Panc1 (cell line): ENCODE measurements at regions not wholly inside any gene's neighbourhood (a gene's known extent, or its start where the extent isn't known, plus 50 kb on each side); places are given as distances from the start of the nearest gene placed in this dataset.

Experiments used
- ATAC-seq: fragments of 200-7000 bp; cut with Tn5 transposase; 2 replicates; pipeline ENCODE4 v1.9.1; 2020; ENCODE audit warnings: mild to moderate bottlenecking, moderate library complexity
- BruUV-seq: library from RNA; stranded (reverse); fragments of 400-500 nt; replicated peaks from 2 replicates; lab custom pipeline; 2021; lab: Mats Ljungman, UMichigan
- CTCF ChIA-PET: fragments of 300-600 bp; sonication (Branson Sonifier 250); formaldehyde crosslinking; loops from one replicate; lab custom pipeline; 2022; ENCODE audit warnings: antibody characterized with exemption; lab: Charles Lee
- POLR2A ChIA-PET: fragments of 300-600 bp; sonication (Branson Sonifier 250); formaldehyde crosslinking; loops from one replicate; lab custom pipeline; 2022; ENCODE audit warnings: antibody characterized with exemption; lab: Charles Lee
- DNase-seq: peaks from one replicate; pipeline ENCODE4 v3.0.0-alpha.2; 2010; ENCODE audit warnings: low read depth, low spot score
- H3K27ac ChIP-seq: 2 replicates; pipeline ENCODE4 v1.5.1; 2011; ENCODE audit warnings: mild to moderate bottlenecking, low read length, inconsistent platforms
- H3K27me3 ChIP-seq: fragments of 200-500 bp; sonication (Bioruptor generic); 2 replicates; pipeline ENCODE4 v1.6.0; 2014; ENCODE audit warnings: low read length, inconsistent platforms; ENCODE audit not compliant: control insufficient read depth, insufficient read depth
- H3K36me3 ChIP-seq: fragments of 200-500 bp; sonication (Bioruptor generic); 2 replicates; pipeline ENCODE4 v1.5.1; 2014; ENCODE audit warnings: inconsistent platforms, mild to moderate bottlenecking, low read length, moderate library complexity; ENCODE audit not compliant: control insufficient read depth, insufficient read depth
- H3K4me1 ChIP-seq: 2 replicates; pipeline ENCODE4 v1.5.1; 2011; ENCODE audit warnings: inconsistent platforms, mild to moderate bottlenecking, low read length, moderate library complexity; ENCODE audit not compliant: control insufficient read depth, insufficient read depth
- H3K4me3 ChIP-seq, 2 experiments: 2 replicates each; pipeline ENCODE4 v1.5.1; 2011 to 2012; ENCODE audit warnings: low read depth in 2 of 2, low read length in 2 of 2, mild to moderate bottlenecking in 2 of 2, inconsistent platforms in 1 of 2, moderate library complexity in 1 of 2
- H3K9me3 ChIP-seq: fragments of 200-500 bp; sonication (Bioruptor generic); 2 replicates; pipeline ENCODE4 v1.5.1; 2014; ENCODE audit warnings: low read depth, mild to moderate bottlenecking, inconsistent platforms, low read length, moderate library complexity; ENCODE audit not compliant: control insufficient read depth, insufficient read depth
- POLR2AphosphoS5 ChIP-seq: IDR thresholded peaks from 2 replicates; pipeline ENCODE4 v1.6.1; 2012; ENCODE audit warnings: mild to moderate bottlenecking, low read depth, low read length, moderate library complexity
- SIN3A ChIP-seq: IDR thresholded peaks from 2 replicates; pipeline ENCODE4 v1.6.1; 2012; ENCODE audit warnings: low read depth, mild to moderate bottlenecking, low read length, moderate library complexity, borderline replicate concordance; ENCODE audit not compliant: insufficient read depth
- TCF7L2 ChIP-seq: IDR thresholded peaks from 2 replicates; pipeline ENCODE4 v1.6.1; 2011; ENCODE audit warnings: mild to moderate bottlenecking, low read depth, low read length, inconsistent platforms
- in situ Hi-C: cut with HindIII; loops from 2 replicates; pipeline ENCODE4 v1.10.0; 2016; ENCODE audit warnings: low sequenced_read_pairs, low pct_unique_long_range_greater_than_20kb
- intact Hi-C: fragments of 100-400 bp; cut with micrococcal nuclease; formaldehyde crosslinking; loops from one replicate; pipeline ENCODE4 v1.10.0; 2022; ENCODE audit not compliant: unreplicated experiment
- TF ChIP-seq, protein P1 (sequence below), 2 experiments: IDR thresholded peaks; 2 replicates each; pipeline ENCODE4 v1.6.1; 2011 to 2012; ENCODE audit warnings: low read depth in 2 of 2, control low read depth in 1 of 2, low read length in 1 of 2, mild to moderate bottlenecking in 1 of 2, moderate library complexity in 1 of 2; ENCODE audit not compliant: insufficient read depth in 1 of 2
- TF ChIP-seq, protein P2 (sequence below): fragments of 450-650 bp; IDR thresholded peaks from 2 replicates; pipeline ENCODE4 v1.5.1; 2017; ENCODE audit warnings: mild to moderate bottlenecking

DNA sequence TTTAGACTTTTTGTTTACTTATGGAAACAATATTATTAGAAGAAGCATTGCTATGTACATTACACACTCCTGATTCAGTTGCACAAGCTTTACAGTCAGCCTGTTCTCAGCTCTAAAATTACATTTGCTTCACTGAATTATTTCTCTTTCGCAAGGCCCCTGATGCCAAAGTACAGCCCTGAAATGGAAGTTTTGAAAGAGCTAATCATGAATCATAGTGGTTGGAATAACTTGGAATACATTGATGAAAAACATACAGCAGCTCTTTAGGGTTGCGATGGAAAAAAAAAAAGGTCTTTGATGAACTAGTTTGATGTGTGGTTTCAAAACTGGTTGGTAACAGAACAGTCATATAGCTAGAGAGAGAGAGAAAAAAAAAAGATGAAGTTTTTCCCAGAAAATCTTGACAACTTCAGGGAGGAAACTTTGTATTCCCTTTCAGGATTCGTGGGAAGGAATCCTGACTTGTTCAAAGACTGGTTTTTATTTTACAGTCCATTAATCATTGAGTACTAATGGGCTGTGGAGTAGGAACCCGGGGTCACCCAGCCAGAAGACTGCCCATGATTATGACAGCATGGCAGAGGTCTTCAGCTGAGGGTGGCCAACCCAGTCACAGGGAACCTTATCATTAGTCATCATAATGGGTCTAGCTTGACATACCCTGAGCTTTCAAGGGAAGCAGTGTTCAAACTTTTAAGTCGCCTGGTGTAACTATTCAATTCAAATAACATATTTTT lies 460.1 kb downstream of the NAV3 start:
- DNase-seq, result no peak

GRCh38 chr12:78293059-78293686 lies 462.5 kb downstream of the NAV3 start:
- no TSS peak for BruUV-seq
- CTCF ChIA-PET, result no interaction called here

More for the DNA sequence above, 460.1 kb downstream of the NAV3 start:
- Histone ChIP-seq H3K4me3 (no peak overlapping the region), H3K9me3 (no peaks in the 10 kb centered on the region), H3K4me1 (no peaks in the 10 kb centered on the region), H3K27me3 (no peaks in the 10 kb centered on the region), H3K27ac (no peak overlapping the region), H3K36me3 (no peaks in the 10 kb centered on the region)
- in situ Hi-C loops, result no loop called here
- ChIA-PET POLR2A (no interaction called here), CTCF (no interaction called here)
- intact Hi-C loops, result no loop called here
- no peak for ATAC-seq
- TF ChIP-seq, protein P1, sequence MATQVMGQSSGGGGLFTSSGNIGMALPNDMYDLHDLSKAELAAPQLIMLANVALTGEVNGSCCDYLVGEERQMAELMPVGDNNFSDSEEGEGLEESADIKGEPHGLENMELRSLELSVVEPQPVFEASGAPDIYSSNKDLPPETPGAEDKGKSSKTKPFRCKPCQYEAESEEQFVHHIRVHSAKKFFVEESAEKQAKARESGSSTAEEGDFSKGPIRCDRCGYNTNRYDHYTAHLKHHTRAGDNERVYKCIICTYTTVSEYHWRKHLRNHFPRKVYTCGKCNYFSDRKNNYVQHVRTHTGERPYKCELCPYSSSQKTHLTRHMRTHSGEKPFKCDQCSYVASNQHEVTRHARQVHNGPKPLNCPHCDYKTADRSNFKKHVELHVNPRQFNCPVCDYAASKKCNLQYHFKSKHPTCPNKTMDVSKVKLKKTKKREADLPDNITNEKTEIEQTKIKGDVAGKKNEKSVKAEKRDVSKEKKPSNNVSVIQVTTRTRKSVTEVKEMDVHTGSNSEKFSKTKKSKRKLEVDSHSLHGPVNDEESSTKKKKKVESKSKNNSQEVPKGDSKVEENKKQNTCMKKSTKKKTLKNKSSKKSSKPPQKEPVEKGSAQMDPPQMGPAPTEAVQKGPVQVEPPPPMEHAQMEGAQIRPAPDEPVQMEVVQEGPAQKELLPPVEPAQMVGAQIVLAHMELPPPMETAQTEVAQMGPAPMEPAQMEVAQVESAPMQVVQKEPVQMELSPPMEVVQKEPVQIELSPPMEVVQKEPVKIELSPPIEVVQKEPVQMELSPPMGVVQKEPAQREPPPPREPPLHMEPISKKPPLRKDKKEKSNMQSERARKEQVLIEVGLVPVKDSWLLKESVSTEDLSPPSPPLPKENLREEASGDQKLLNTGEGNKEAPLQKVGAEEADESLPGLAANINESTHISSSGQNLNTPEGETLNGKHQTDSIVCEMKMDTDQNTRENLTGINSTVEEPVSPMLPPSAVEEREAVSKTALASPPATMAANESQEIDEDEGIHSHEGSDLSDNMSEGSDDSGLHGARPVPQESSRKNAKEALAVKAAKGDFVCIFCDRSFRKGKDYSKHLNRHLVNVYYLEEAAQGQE (IDR thresholded peaks at IDR 0.05; ENCODE audit: insufficient read depth in 1 of 2, low read depth in 2 of 2, low read length in 1 of 2), result no peak
- no peak for TF ChIP-seq SIN3A
- TF ChIP-seq TCF7L2, result no peak
- no peak for TF ChIP-seq POLR2AphosphoS5
- TF ChIP-seq, protein P2, sequence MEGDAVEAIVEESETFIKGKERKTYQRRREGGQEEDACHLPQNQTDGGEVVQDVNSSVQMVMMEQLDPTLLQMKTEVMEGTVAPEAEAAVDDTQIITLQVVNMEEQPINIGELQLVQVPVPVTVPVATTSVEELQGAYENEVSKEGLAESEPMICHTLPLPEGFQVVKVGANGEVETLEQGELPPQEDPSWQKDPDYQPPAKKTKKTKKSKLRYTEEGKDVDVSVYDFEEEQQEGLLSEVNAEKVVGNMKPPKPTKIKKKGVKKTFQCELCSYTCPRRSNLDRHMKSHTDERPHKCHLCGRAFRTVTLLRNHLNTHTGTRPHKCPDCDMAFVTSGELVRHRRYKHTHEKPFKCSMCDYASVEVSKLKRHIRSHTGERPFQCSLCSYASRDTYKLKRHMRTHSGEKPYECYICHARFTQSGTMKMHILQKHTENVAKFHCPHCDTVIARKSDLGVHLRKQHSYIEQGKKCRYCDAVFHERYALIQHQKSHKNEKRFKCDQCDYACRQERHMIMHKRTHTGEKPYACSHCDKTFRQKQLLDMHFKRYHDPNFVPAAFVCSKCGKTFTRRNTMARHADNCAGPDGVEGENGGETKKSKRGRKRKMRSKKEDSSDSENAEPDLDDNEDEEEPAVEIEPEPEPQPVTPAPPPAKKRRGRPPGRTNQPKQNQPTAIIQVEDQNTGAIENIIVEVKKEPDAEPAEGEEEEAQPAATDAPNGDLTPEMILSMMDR, result no peak
- BruUV-seq, result no TSS peak

More at GRCh38 chr12:78293059-78293686, 462.5 kb downstream of the NAV3 start:
- no peak for TF ChIP-seq TCF7L2
- TF ChIP-seq, protein P1 (IDR thresholded peaks at IDR 0.05; ENCODE audit: insufficient read depth in 1 of 2, low read depth in 2 of 2, low read length in 1 of 2), result no peak
- TF ChIP-seq POLR2AphosphoS5, result no peak
- TF ChIP-seq, protein P2, result no peak
- TF ChIP-seq SIN3A, result no peak
- in situ Hi-C loops, result no loop called here
- Histone ChIP-seq H3K36me3 (no peaks in the 10 kb centered on the region), H3K4me3 (no peak overlapping the region), H3K9me3 (no peaks in the 10 kb centered on the region), H3K4me1 (no peaks in the 10 kb centered on the region), H3K27me3 (no peaks in the 10 kb centered on the region), H3K27ac (no peak overlapping the region)
- POLR2A ChIA-PET, result no interaction called here
- intact Hi-C loops, result no loop called here
- DNase-seq (no peak), ATAC-seq (no peak)
